ENCODE measurements at regions not wholly inside any gene's neighbourhood (a gene's known extent, or its start where the extent isn't known, plus 50 kb on each side); places are given as distances from the start of the nearest gene placed in this dataset.

DNA sequence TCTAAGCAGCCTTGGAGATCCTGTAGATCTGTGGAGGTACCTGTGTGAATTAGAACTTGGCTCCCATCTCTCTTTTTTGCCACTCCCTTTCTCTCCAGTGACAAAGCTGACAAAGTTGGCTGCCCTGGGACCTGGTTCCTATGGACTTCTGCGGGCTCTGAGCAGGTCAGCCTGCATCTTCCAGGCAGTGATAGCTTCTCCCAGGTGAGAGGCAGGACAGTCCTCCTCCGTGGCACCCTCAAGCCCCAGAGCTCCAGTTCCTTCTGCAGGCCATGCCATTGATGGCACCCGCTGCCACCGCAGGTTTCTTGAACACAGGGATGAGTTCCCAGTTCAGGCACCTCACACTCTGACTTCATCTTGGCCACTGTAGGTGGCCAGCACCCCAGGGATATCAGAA, 73.5 kb upstream of the GRB10 start:
- no peak overlapping the region for H3K9ac ChIP-seq (ENCODE audit: low read length)
- DNase-seq (no peak), ATAC-seq (no peak)
- no peak overlapping the region for H3K4me3 ChIP-seq (ENCODE audit: low read length)
- no peaks in the 10 kb centered on the region for H3K27me3 ChIP-seq (ENCODE audit: low read length)
- BruUV-seq (replicated peaks) = no TSS peak
- no peaks in the 10 kb centered on the region for H3F3A ChIP-seq (ENCODE audit: low read length, unreplicated experiment)
- no peaks in the 10 kb centered on the region for H3K9me2 ChIP-seq (replicated peaks; ENCODE audit: low read length)
- H3K27ac ChIP-seq (ENCODE audit: low read length) = no peak overlapping the region
- no peaks in the 10 kb centered on the region for H3K36me3 ChIP-seq (ENCODE audit: low read depth, low read length)
- intact Hi-C loops (cut with micrococcal nuclease) = no loop called here
- ChIA-PET CTCF (no interaction called here), POLR2A (ENCODE audit: unreplicated experiment) (no interaction called here)
- no peak overlapping the region for H3K4me2 ChIP-seq (ENCODE audit: low read length)
- H3K79me2 ChIP-seq (ENCODE audit: low read length) = no peaks in the 10 kb centered on the region
- no peaks in the 10 kb centered on the region for H4K20me1 ChIP-seq (ENCODE audit: low read length)
- H3K9me3 ChIP-seq (ENCODE audit: low read length) = no peaks in the 10 kb centered on the region
- TF ChIP-seq CTCF (conservative IDR thresholded peaks at IDR 0.05; ENCODE audit: low read depth, low read length) = no peak
- no peak for TF ChIP-seq EZH2phosphoT487 (IDR thresholded peaks at IDR 0.05; ENCODE audit: borderline replicate concordance, low read length)
- TF ChIP-seq EZH2 (IDR thresholded peaks at IDR 0.05; ENCODE audit: low read length, unreplicated experiment) = no peak
- peaks cover 23% of the 10 kb centered on the region for H3K4me1 ChIP-seq (ENCODE audit: insufficient read depth, low read length)
- H2AFZ ChIP-seq (ENCODE audit: low read length) = no peak overlapping the region

- BruUV-seq (replicated peaks) = no TSS peak
- Histone ChIP-seq H3K4me3 (ENCODE audit: low read length) (no peak overlapping the region), H3K4me1 (ENCODE audit: insufficient read depth, low read length) (peaks cover 29% of the 10 kb centered on the region), H3F3A (ENCODE audit: low read length, unreplicated experiment) (no peaks in the 10 kb centered on the region), H3K27ac (ENCODE audit: low read length) (no peak overlapping the region), H3K9ac (ENCODE audit: low read length) (no peak overlapping the region), H3K4me2 (ENCODE audit: low read length) (no peak overlapping the region), H3K79me2 (ENCODE audit: low read length) (no peaks in the 10 kb centered on the region), H2AFZ (ENCODE audit: low read length) (no peak overlapping the region), H3K36me3 (ENCODE audit: low read depth, low read length) (no peaks in the 10 kb centered on the region), H4K20me1 (ENCODE audit: low read length) (no peaks in the 10 kb centered on the region), H3K9me3 (ENCODE audit: low read length) (no peaks in the 10 kb centered on the region), H3K27me3 (ENCODE audit: low read length) (no peaks in the 10 kb centered on the region), H3K9me2 (replicated peaks; ENCODE audit: low read length) (no peaks in the 10 kb centered on the region)
- no peak for DNase-seq
- intact Hi-C loops (cut with micrococcal nuclease) = no loop called here
- ChIA-PET POLR2A (ENCODE audit: unreplicated experiment) (no interaction called here), CTCF (no interaction called here)
- no peak for ATAC-seq
- no peak for TF ChIP-seq EZH2 (IDR thresholded peaks at IDR 0.05; ENCODE audit: low read length, unreplicated experiment)
- TF ChIP-seq CTCF (conservative IDR thresholded peaks at IDR 0.05; ENCODE audit: low read depth, low read length) = no peak
- no peak for TF ChIP-seq EZH2phosphoT487 (IDR thresholded peaks at IDR 0.05; ENCODE audit: borderline replicate concordance, low read length)
These were observed 72.8 kb upstream of the GRB10 start for GRCh38 chr7:50855526-50855925.

DNA sequence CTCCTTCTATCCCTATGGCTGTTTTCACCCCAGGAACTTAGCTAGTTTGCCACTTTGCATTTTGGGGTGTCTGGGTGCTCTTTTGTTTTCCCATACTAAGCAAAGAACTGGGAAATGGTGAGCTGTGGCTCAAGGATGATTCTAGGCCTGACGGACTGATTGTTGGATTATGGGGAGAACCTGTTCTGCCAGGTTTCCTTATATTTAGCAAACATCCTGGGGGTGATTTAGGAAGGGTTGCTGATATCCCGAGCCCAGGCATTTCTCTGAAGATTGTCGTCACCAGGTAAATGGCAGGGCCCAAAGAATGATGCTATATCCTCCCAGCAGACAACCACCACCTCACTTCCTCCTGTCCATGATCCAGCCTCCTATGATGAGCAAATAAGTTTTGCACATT, 72.1 kb upstream of the GRB10 start:
- Histone ChIP-seq H3K36me3 (ENCODE audit: low read depth, low read length) (no peaks in the 10 kb centered on the region), H3K27me3 (ENCODE audit: low read length) (no peaks in the 10 kb centered on the region), H3F3A (ENCODE audit: low read length, unreplicated experiment) (no peaks in the 10 kb centered on the region), H2AFZ (ENCODE audit: low read length) (no peak overlapping the region), H3K4me2 (ENCODE audit: low read length) (no peak overlapping the region), H3K4me1 (ENCODE audit: insufficient read depth, low read length) (peaks cover 29% of the 10 kb centered on the region), H3K79me2 (ENCODE audit: low read length) (no peaks in the 10 kb centered on the region), H4K20me1 (ENCODE audit: low read length) (no peaks in the 10 kb centered on the region), H3K9me3 (ENCODE audit: low read length) (no peaks in the 10 kb centered on the region), H3K4me3 (ENCODE audit: low read length) (no peak overlapping the region), H3K9ac (ENCODE audit: low read length) (no peak overlapping the region), H3K9me2 (replicated peaks; ENCODE audit: low read length) (no peaks in the 10 kb centered on the region), H3K27ac (ENCODE audit: low read length) (no peak overlapping the region)
- BruUV-seq (replicated peaks) = no TSS peak
- DNase-seq (peak; percentile 58), ATAC-seq (no peak)
- ChIA-PET POLR2A (ENCODE audit: unreplicated experiment) (no interaction called here), CTCF (no interaction called here)
- intact Hi-C loops (cut with micrococcal nuclease) = no loop called here
- TF ChIP-seq CTCF (conservative IDR thresholded peaks at IDR 0.05; ENCODE audit: low read depth, low read length) (no peak), EZH2phosphoT487 (IDR thresholded peaks at IDR 0.05; ENCODE audit: borderline replicate concordance, low read length) (no peak), EZH2 (IDR thresholded peaks at IDR 0.05; ENCODE audit: low read length, unreplicated experiment) (no peak)

Measured in PC-3 (cell line).